Activated T-helper 2 cell treated with anti-CD3 and anti-CD28 coated beads, Interferon-gamma antibody, Interleukin-2, Interleukin-4, amounts not matched to agents 10 μg/mL and 5 μg/mL and 100 μg/mL, durations not matched to agents 14 hours and 24 hours and 36 hours (primary cell): ENCODE measurements at regions not wholly inside any gene's neighbourhood (a gene's known extent, or its start where the extent isn't known, plus 50 kb on each side); places are given as distances from the start of the nearest gene placed in this dataset.
"Not testable (repeated sequence)": the region's sequence is repeated elsewhere in the genome, so short reads cannot be mapped to it uniquely, and the experiment has no call there.

Experiments
- DNase-seq: peaks from one replicate; pipeline ENCODE4 v3.0.0; 2021; ENCODE audit warnings: low spot score
- H3K27ac Mint-ChIP-seq: one replicate; pipeline ENCODE4 v1.8.0; 2021; ENCODE audit warnings: mixed read lengths
- H3K27me3 Mint-ChIP-seq: one replicate; pipeline ENCODE4 v1.8.0; 2021; ENCODE audit warnings: low read depth, mixed read lengths
- H3K36me3 Mint-ChIP-seq: one replicate; pipeline ENCODE4 v1.8.0; 2021; ENCODE audit warnings: low read depth, mixed read lengths
- H3K4me1 Mint-ChIP-seq: one replicate; pipeline ENCODE4 v1.8.0; 2021; ENCODE audit warnings: low read depth, mixed read lengths
- H3K4me3 Mint-ChIP-seq: one replicate; pipeline ENCODE4 v1.8.0; 2021; ENCODE audit warnings: low read depth, mild to moderate bottlenecking, moderate library complexity, mixed read lengths
- H3K9me3 Mint-ChIP-seq: one replicate; pipeline ENCODE4 v1.8.0; 2021; ENCODE audit warnings: mixed read lengths
- intact Hi-C: fragments of 100-400 bp; cut with micrococcal nuclease; formaldehyde crosslinking; loops from one replicate; pipeline ENCODE4 v1.15.1; 2023

DNA sequence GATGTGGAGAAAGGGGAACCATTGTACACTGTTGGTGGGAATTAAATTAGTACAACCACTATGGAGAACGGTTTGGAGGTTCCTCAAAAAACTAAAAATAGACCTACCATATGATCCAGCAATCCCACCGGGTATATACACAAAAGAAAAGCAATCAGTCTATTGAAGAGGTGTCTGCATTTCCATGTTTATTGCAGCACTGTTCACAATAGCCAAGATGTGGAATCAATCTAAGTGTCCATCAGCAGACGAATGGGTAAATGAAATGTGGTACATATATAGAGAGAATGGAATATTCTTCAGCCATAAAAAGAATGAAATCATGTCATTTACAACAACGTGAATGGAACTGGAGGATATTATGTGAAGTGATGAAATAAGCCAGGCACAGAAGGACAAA lies 208.1 kb downstream of the TRIML1 start:
- no peak for DNase-seq
- intact Hi-C loops, result no loop called here
- no peaks in the 10 kb centered on the region for H3K27me3 Mint-ChIP-seq
- no peaks in the 10 kb centered on the region for H3K36me3 Mint-ChIP-seq
- no peaks in the 10 kb centered on the region for H3K4me1 Mint-ChIP-seq
- H3K27ac Mint-ChIP-seq, result no peak overlapping the region
- no peak overlapping the region for H3K4me3 Mint-ChIP-seq
- peaks cover 25% of the 10 kb centered on the region for H3K9me3 Mint-ChIP-seq

DNA sequence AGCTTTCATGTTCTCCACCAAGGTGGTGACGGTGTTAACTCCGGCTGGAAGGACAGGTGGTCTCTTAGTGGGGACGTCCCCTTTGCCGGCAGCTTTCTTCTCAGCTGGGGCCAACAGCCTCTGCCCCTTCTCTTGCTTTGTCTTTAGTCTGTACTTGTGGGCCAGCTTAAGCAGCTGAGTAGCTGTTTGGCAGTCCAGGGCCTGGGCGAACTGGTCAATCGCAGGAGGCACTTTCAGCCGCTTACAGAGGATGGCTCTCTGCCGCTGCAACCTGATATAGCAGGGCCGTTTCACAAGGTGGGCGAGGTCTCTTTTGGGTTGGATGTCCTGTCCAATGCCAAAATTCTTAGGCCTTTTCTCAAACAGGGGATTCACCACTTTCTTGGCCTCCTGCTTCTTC lies 210.3 kb downstream of the TRIML1 start:
- intact Hi-C loops, H3K27me3 Mint-ChIP-seq, H3K36me3 Mint-ChIP-seq, DNase-seq, H3K27ac Mint-ChIP-seq, H3K4me3 Mint-ChIP-seq, H3K4me1 Mint-ChIP-seq: not testable (repeated sequence)
- H3K9me3 Mint-ChIP-seq, result peaks cover 27% of the 10 kb centered on the region

DNA sequence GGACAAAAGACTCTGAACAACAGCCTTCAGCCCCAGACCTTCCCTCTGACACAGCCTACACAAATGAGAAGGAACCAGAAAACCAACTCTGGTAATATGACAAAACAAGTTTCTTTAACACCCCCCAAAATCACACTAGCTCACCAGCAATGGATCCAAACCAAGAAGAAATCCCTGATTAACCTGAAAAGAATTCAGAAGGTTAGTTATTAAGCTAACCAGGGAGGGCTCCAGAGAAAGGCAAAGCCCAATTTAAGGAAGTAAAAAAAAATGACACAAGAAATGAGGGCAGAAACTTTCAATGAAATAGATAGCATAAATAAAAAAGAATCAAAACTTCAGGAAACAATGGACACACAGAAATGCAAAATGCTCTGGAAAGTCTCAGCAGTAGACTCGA lies 224.0 kb downstream of the TRIML1 start:
- Mint-ChIP-seq H3K36me3 (no peaks in the 10 kb centered on the region), H3K4me3 (no peak overlapping the region), H3K27me3 (no peaks in the 10 kb centered on the region), H3K9me3 (peaks cover 26% of the 10 kb centered on the region), H3K27ac (no peak overlapping the region), H3K4me1 (no peaks in the 10 kb centered on the region)
- intact Hi-C loops, result no loop called here
- DNase-seq, result no peak

DNA sequence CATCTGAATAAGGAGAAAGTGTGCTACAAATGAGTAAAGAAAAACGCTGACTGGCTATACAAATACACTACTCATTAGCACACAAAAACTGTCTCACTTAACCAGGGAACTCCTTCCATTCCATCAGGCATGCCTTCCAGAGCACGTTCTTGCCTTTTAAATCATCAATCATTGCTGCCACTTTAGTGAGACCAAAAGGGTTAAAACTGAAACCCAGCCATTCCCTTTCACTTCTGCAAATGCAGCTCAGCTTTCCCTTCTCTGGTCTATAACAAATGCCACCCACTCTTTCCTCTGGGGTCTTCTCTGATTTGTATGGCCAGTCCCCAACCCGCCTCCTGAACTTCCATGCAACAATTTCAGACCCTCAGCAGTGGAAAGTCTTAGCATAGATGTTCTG lies 231.5 kb downstream of the TRIML1 start:
- intact Hi-C loops, result no loop called here
- H3K9me3 Mint-ChIP-seq, result peaks cover 39% of the 10 kb centered on the region
- H3K4me3 Mint-ChIP-seq, result no peak overlapping the region
- H3K4me1 Mint-ChIP-seq, result no peaks in the 10 kb centered on the region
- H3K27ac Mint-ChIP-seq, result no peak overlapping the region
- no peak for DNase-seq
- no peaks in the 10 kb centered on the region for H3K27me3 Mint-ChIP-seq
- H3K36me3 Mint-ChIP-seq, result no peaks in the 10 kb centered on the region

DNA sequence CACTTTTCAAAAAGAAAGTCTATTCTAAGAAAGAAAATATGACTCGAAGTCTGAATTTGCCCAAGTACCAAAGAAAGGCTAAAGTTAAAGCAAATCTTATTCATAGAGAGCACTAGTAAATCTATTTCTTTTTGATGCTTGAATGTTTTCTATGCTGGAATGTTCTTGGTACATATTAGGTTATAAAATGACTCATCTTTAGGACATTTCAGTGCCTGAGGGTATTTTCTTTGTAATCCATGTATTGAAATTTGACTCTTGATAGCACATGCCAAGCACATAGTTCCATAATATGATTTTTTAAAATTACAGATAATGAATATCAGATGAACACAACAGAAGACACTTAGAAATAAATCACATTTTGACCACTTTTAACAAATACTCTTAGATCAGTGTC lies 232.8 kb downstream of the TRIML1 start:
- Mint-ChIP-seq H3K4me3 (no peak overlapping the region), H3K36me3 (no peaks in the 10 kb centered on the region), H3K27ac (no peak overlapping the region), H3K9me3 (peaks cover 46% of the 10 kb centered on the region), H3K4me1 (no peaks in the 10 kb centered on the region), H3K27me3 (no peaks in the 10 kb centered on the region)
- intact Hi-C loops, result no loop called here
- DNase-seq, result no peak

DNA sequence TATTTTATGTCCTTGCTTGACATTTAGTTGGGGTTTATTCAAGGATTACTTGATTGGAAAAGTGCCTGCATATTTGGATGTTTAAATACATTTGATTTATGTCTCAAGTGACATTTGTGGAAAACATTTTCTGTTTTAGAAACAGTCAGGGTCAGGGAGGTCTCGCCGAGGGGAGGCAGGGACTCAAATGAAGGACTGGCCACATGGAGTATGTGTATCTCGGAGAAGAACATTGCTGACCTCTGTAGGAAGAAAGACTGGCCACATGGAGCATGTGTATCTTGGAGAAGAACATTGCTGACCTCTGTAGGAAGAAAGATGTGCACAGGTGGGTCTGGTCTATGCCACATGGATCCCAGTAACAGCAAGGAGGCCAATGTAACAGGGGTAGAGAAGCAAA lies 233.6 kb downstream of the TRIML1 start:
- peaks cover 39% of the 10 kb centered on the region for H3K9me3 Mint-ChIP-seq

DNA sequence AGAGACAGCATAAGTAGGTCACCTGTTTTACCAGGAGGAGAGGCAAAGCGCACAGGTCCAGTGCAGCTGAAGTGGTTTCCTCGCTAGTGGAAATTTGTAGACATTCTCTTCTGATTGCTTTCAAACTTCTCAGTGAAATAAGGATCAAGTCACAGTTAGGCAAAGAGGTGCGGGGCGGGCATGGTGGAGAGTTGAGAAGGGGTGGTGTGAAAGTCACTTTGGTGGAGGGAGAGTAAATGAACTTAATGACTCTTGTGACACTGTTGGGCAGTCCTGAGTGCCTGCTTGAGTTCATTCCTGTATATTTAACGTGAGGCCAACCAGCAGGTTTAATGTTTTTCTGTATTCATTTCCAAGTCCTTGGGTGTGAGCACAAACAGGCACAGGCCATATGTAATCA lies 235.6 kb downstream of the TRIML1 start:
- H3K36me3 Mint-ChIP-seq, result no peaks in the 10 kb centered on the region
- no peak for DNase-seq
- no peak overlapping the region for H3K27ac Mint-ChIP-seq
- no peak overlapping the region for H3K4me3 Mint-ChIP-seq
- intact Hi-C loops, result no loop called here
- H3K4me1 Mint-ChIP-seq, result no peaks in the 10 kb centered on the region
- H3K27me3 Mint-ChIP-seq, result no peaks in the 10 kb centered on the region
- peaks cover 52% of the 10 kb centered on the region for H3K9me3 Mint-ChIP-seq

More for the DNA sequence above, 233.6 kb downstream of the TRIML1 start:
- Mint-ChIP-seq H3K27me3 (no peaks in the 10 kb centered on the region), H3K4me3 (no peak overlapping the region), H3K36me3 (no peaks in the 10 kb centered on the region), H3K27ac (no peak overlapping the region), H3K4me1 (no peaks in the 10 kb centered on the region)
- intact Hi-C loops, result no loop called here
- no peak for DNase-seq

DNA sequence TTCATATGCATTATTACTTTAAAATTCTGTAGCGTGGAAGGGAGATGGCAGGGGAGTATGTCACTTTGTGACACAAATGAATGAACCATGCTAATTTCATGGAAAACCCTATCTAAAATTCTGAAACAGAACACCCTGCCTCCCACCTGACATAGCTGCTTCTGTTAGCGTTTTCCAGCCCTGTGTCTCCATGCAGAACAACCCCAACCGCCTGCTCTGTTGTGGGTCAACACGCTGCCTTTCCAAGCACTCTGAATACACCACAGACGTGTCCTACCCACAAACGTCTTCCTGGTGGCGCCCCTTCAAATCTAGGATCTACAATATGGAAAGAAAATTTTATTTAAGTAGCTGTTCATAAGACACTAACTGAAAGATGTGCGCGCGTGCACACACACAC lies 238.6 kb downstream of the TRIML1 start:
- intact Hi-C loops, result no loop called here

DNA sequence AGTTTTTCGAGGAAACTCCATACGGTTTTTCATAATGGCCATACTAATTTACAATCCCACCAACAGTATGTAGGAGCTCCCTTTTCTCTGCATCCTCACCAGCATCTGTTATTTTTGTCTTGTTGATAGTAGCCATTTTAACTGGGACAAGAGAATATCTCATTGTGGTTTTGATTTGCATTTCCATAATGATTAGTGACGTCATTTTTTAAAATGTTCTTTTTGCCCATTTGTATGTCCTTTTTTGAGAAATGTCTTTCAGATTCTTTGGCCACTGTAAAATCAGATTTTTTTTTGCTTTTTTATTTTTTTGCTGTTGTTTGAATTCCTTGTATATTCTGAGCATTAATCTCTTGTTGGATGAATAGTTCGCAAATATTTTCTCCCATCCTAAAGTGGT lies 243.9 kb downstream of the TRIML1 start:
- Mint-ChIP-seq H3K36me3 (no peaks in the 10 kb centered on the region), H3K4me1 (no peaks in the 10 kb centered on the region), H3K4me3 (no peak overlapping the region), H3K9me3 (peaks cover 63% of the 10 kb centered on the region), H3K27ac (no peak overlapping the region), H3K27me3 (no peaks in the 10 kb centered on the region)
- intact Hi-C loops, result no loop called here
- DNase-seq, result no peak

More for the DNA sequence above, 238.6 kb downstream of the TRIML1 start:
- Mint-ChIP-seq H3K27ac (no peak overlapping the region), H3K36me3 (no peaks in the 10 kb centered on the region), H3K4me1 (no peaks in the 10 kb centered on the region), H3K9me3 (peaks cover 57% of the 10 kb centered on the region), H3K27me3 (no peaks in the 10 kb centered on the region), H3K4me3 (no peak overlapping the region)
- no peak for DNase-seq

DNA sequence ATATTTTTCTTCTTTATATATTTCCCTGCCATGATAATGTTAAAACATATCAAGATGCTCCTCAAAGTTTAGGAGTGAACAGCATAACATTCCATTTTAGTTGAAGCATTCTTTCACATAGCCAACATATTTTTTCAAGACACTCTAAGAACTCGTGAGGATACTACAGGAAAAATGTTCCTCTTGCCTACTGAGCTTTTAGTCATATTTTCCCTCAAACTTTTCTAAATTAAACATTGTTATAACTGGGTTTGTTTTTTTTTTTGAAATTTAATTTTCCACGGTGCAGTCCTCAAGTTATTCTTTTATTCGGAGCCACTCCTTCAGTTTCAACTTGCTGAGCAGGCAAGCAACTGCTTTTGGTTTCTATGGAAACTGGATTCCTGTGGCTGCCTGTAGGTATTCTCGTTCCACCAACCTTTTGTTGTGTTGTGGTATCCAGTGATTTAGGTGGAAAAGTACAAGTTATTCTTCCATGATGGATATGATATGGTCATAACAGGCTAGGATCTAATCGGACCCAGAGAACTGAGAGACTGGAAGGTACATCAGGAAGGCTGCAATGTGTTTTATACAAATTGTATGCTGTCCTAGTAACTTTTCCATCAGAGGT lies 248.0 kb downstream of the TRIML1 start:
- H3K36me3 Mint-ChIP-seq, result no peaks in the 10 kb centered on the region
- no peak for DNase-seq
- no peaks in the 10 kb centered on the region for H3K27me3 Mint-ChIP-seq

DNA sequence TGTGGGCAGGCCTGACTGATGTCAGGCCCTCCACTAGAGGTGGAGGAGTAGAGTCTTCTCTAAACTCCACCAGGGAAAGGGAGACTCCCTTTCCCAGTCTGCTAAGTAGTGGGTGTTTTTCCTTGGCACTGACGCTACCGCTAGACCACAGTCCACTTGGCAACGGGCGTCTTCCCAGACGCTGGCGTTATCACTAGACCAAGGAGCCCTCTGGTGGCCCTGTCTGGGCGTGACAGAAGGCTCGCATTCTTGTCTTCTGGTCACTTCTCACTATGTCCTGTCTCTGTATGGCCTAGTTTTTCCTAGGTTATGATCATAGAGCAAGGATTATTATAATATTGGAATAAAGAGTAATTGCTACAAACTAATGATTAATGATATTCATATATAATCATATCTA lies 252.1 kb downstream of the TRIML1 start:
- H3K4me1 Mint-ChIP-seq, H3K27ac Mint-ChIP-seq, DNase-seq, intact Hi-C loops, H3K4me3 Mint-ChIP-seq, H3K36me3 Mint-ChIP-seq, H3K27me3 Mint-ChIP-seq: not testable (repeated sequence)
- peaks cover 49% of the 10 kb centered on the region for H3K9me3 Mint-ChIP-seq

More for the DNA sequence above, 248.0 kb downstream of the TRIML1 start:
- Mint-ChIP-seq H3K9me3 (peaks cover 73% of the 10 kb centered on the region), H3K4me1 (no peaks in the 10 kb centered on the region), H3K4me3 (no peak overlapping the region), H3K27ac (no peak overlapping the region)
- intact Hi-C loops, result no loop called here

DNA sequence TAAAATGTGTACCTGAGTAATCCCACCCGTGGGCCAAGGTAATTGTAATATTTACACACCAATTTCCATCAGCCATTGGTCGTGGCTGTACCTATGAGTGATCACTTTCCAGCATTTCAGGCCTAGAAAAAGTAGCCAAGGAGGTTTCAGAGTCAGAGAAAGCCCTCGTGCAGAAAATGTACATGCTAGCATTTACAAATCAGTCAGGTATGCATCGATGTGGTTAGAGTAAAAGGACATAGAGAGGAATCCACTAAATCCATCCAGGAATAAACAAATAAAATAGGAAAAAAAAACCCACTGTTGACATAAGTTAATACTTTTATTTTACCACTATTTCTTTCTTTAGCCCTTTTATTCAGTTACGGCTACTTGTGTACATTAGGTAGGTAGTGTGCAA lies 256.8 kb downstream of the TRIML1 start:
- Mint-ChIP-seq H3K4me1 (no peaks in the 10 kb centered on the region), H3K4me3 (no peak overlapping the region), H3K36me3 (no peaks in the 10 kb centered on the region), H3K27me3 (no peaks in the 10 kb centered on the region), H3K9me3 (peaks cover 18% of the 10 kb centered on the region), H3K27ac (no peak overlapping the region)
- intact Hi-C loops, result no loop called here
- DNase-seq, result no peak

DNA sequence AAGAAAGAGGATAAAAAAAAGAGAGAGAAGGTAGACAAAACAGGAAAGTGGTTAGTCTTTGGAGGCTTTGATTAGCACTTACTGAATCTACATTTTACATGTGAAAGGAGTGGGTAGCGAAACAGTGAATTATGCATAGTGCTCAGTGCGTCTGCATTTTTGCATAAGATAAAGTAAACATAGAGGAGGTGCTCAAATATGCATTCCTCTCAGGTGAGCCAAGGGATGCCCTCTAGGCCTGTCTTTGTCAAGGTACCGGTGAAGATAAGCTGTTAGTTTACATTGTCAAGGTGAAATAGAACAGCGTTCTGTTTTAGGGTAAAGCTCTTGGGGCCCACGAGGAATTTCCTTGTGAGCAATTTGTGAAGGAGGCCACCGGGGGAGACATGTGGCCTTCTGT lies 260.6 kb downstream of the TRIML1 start:
- H3K27me3 Mint-ChIP-seq, result no peaks in the 10 kb centered on the region
- no peaks in the 10 kb centered on the region for H3K4me1 Mint-ChIP-seq
- H3K36me3 Mint-ChIP-seq, result no peaks in the 10 kb centered on the region
- H3K4me3 Mint-ChIP-seq, result no peak overlapping the region
- peaks cover 14% of the 10 kb centered on the region for H3K9me3 Mint-ChIP-seq
- intact Hi-C loops, result no loop called here
- DNase-seq, result no peak
- H3K27ac Mint-ChIP-seq, result no peak overlapping the region

DNA sequence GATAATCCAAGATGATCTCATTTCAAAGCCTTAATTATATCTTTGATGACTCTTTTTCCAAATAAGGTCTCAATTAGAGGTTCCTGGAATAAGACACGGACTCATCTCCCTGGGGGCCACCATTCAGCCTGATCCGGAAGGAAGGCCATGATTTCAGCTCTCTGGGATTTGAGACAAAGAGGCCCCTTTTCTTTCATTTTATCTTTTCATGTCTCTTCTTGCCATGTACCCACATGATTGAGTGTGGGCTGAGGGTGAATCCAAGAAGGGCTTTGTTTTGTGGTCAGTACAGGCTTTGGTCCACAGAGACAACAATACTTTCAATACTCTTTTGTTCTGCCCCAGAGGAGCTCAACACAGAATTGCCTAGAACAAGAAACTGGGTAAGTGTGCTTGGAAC lies 261.2 kb downstream of the TRIML1 start:
- H3K27ac Mint-ChIP-seq, result no peak overlapping the region
- no peak overlapping the region for H3K4me3 Mint-ChIP-seq
- DNase-seq, result no peak
- H3K9me3 Mint-ChIP-seq, result peaks cover 17% of the 10 kb centered on the region
- no peaks in the 10 kb centered on the region for H3K27me3 Mint-ChIP-seq
- H3K36me3 Mint-ChIP-seq, result no peaks in the 10 kb centered on the region
- no peaks in the 10 kb centered on the region for H3K4me1 Mint-ChIP-seq
- intact Hi-C loops, result no loop called here
